ENCODE measurements at regions not wholly inside any gene's neighbourhood (a gene's known extent, or its start where the extent isn't known, plus 50 kb on each side); places are given as distances from the start of the nearest gene placed in this dataset.

GRCh38 chr6:901696-902460 is 208.9 kb upstream of the EXOC2 start:
- TF ChIP-seq CTCF (IDR thresholded peaks at IDR 0.05; ENCODE audit: insufficient read depth, low read length) (no peak), SPI1 (IDR thresholded peaks at IDR 0.05; ENCODE audit: borderline replicate concordance, low read depth) (no peak), POLR2AphosphoS5 (IDR thresholded peaks at IDR 0.05; ENCODE audit: low read depth) (no peak), GABPA (IDR thresholded peaks at IDR 0.05; ENCODE audit: low read depth) (no peak)
- TF ChIP-seq, protein P1, sequence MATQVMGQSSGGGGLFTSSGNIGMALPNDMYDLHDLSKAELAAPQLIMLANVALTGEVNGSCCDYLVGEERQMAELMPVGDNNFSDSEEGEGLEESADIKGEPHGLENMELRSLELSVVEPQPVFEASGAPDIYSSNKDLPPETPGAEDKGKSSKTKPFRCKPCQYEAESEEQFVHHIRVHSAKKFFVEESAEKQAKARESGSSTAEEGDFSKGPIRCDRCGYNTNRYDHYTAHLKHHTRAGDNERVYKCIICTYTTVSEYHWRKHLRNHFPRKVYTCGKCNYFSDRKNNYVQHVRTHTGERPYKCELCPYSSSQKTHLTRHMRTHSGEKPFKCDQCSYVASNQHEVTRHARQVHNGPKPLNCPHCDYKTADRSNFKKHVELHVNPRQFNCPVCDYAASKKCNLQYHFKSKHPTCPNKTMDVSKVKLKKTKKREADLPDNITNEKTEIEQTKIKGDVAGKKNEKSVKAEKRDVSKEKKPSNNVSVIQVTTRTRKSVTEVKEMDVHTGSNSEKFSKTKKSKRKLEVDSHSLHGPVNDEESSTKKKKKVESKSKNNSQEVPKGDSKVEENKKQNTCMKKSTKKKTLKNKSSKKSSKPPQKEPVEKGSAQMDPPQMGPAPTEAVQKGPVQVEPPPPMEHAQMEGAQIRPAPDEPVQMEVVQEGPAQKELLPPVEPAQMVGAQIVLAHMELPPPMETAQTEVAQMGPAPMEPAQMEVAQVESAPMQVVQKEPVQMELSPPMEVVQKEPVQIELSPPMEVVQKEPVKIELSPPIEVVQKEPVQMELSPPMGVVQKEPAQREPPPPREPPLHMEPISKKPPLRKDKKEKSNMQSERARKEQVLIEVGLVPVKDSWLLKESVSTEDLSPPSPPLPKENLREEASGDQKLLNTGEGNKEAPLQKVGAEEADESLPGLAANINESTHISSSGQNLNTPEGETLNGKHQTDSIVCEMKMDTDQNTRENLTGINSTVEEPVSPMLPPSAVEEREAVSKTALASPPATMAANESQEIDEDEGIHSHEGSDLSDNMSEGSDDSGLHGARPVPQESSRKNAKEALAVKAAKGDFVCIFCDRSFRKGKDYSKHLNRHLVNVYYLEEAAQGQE (IDR thresholded peaks at IDR 0.05; ENCODE audit: insufficient replicate concordance, low read depth): no peak

Measured in HL-60 (cell line).